SK-N-SH (cell line): ENCODE measurements at regions not wholly inside any gene's neighbourhood (a gene's known extent, or its start where the extent isn't known, plus 50 kb on each side); places are given as distances from the start of the nearest gene placed in this dataset.

ENCODE experiments used
- CTCF ChIA-PET: fragments of 300-600, 350-600 bp; formaldehyde crosslinking; extraction: SDS; loops from one replicate; lab custom pipeline; 2021; lab: Yijun Ruan, JAX
- POLR2A ChIA-PET: fragments of 350-600 bp; sonication (Branson Sonifier 250); formaldehyde crosslinking; extraction: SDS; loops from one replicate; lab custom pipeline; 2020; ENCODE audit warnings: antibody characterized with exemption, inconsistent platforms; lab: Yijun Ruan, JAX
- DNase-seq: peaks from one replicate; pipeline ENCODE4 v3.0.0; 2012
- H2AFZ ChIP-seq: fragments of 200-600 bp; sonication (generic); 2 replicates; pipeline ENCODE4 v1.8.1; 2016; ENCODE audit warnings: antibody characterized with exemption, mild to moderate bottlenecking, low read depth
- H3F3A ChIP-seq: fragments of 200-600 bp; sonication (generic); replicated peaks from 2 replicates; pipeline ENCODE3; 2016; ENCODE audit warnings: antibody characterized with exemption, mild to moderate bottlenecking; ENCODE audit not compliant: insufficient read depth
- H3K27ac ChIP-seq, 2 experiments: fragments of 200-500 bp in 1 of 2; fragments of 200-600 bp in 1 of 2; sonication (Bioruptor generic) in 1 of 2; sonication (generic), shearing (Covaris generic) in 1 of 2; 2 replicates each; pipeline versions ENCODE4 v1.5.1 to v1.6.1; 2014 to 2016; ENCODE audit warnings: low read depth in 2 of 2, inconsistent platforms in 1 of 2, low read length in 1 of 2, mild to moderate bottlenecking in 1 of 2, mixed read lengths in 1 of 2
- H3K27me3 ChIP-seq: fragments of 200-600 bp; sonication (generic), shearing (Covaris generic); 2 replicates; pipeline ENCODE4 v1.6.1; 2016; ENCODE audit warnings: mixed run types; ENCODE audit not compliant: insufficient read depth
- H3K36me3 ChIP-seq, 2 experiments: fragments of 200-500 bp in 1 of 2; fragments of 200-600 bp in 1 of 2; sonication (Bioruptor generic) in 1 of 2; sonication (generic) in 1 of 2; replicated peaks in 1 of 2; 2 replicates each; pipeline versions ENCODE3 to v1.5.1; 2014 to 2016; ENCODE audit warnings: low read length in 1 of 2, mild to moderate bottlenecking in 1 of 2; ENCODE audit not compliant: insufficient read depth in 2 of 2, control insufficient read depth in 1 of 2
- H3K4me1 ChIP-seq, 2 experiments: fragments of 200-500 bp in 1 of 2; fragments of 200-600 bp in 1 of 2; sonication (Bioruptor generic) in 1 of 2; sonication (generic), shearing (Covaris generic) in 1 of 2; 2 replicates each; pipeline versions ENCODE4 v1.5.1 to v1.6.1; 2014 to 2016; ENCODE audit warnings: low read depth in 1 of 2, low read length in 1 of 2, mixed run types in 1 of 2; ENCODE audit not compliant: insufficient read depth in 2 of 2, control insufficient read depth in 1 of 2
- H3K4me2 ChIP-seq: fragments of 200-600 bp; sonication (generic), shearing (Covaris generic); 2 replicates; pipeline ENCODE4 v1.6.1; 2017; ENCODE audit warnings: mixed run types
- H3K4me3 ChIP-seq, 2 experiments: fragments of 200-500 bp in 1 of 2; fragments of 200-600 bp in 1 of 2; sonication (Bioruptor generic) in 1 of 2; sonication (generic), shearing (Covaris generic) in 1 of 2; 2 replicates each; pipeline versions ENCODE4 v1.5.1 to v1.8.1; 2014 to 2016; ENCODE audit warnings: low read depth in 2 of 2, inconsistent platforms in 1 of 2, low read length in 1 of 2, mild to moderate bottlenecking in 1 of 2, mixed read lengths in 1 of 2, moderate library complexity in 1 of 2
- H3K79me2 ChIP-seq: fragments of 200-600 bp; sonication (generic); 2 replicates; pipeline ENCODE4 v1.8.1; 2017; ENCODE audit warnings: mild to moderate bottlenecking; ENCODE audit not compliant: insufficient read depth
- H3K9ac ChIP-seq: fragments of 200-600 bp; sonication (generic); 2 replicates; pipeline ENCODE4 v1.6.1; 2017; ENCODE audit warnings: mixed run types
- H3K9me2 ChIP-seq: fragments of 200-600 bp; sonication (generic); 2 replicates; pipeline ENCODE4 v1.6.1; 2017; ENCODE audit warnings: mixed run types
- H3K9me3 ChIP-seq: fragments of 200-600 bp; sonication (generic); 2 replicates; pipeline ENCODE4 v1.6.1; 2017; ENCODE audit warnings: mixed run types, mild to moderate bottlenecking, moderate library complexity
- H4K20me1 ChIP-seq: fragments of 200-600 bp; sonication (generic); 2 replicates; pipeline ENCODE4 v1.6.1; 2017; ENCODE audit warnings: mild to moderate bottlenecking, mixed run types; ENCODE audit not compliant: insufficient read depth
- CHD2 ChIP-seq: fragments of 150-350 bp; IDR thresholded peaks from 2 replicates; pipeline ENCODE4 v1.6.1; 2018; ENCODE audit warnings: low read length; ENCODE audit not compliant: partially characterized antibody
- ELF1 ChIP-seq: IDR thresholded peaks from 2 replicates; pipeline ENCODE4 v1.4.0; 2012
- EZH2phosphoT487 ChIP-seq: fragments of 200-600 bp; sonication (generic); IDR thresholded peaks from 2 replicates; pipeline ENCODE4 v1.6.1; 2017; ENCODE audit warnings: low read depth, mixed run types, mild to moderate bottlenecking, antibody characterized with exemption, moderate library complexity, borderline replicate concordance
- FOSL2 ChIP-seq: IDR thresholded peaks from 2 replicates; pipeline ENCODE4 v1.4.0; 2012; ENCODE audit warnings: low read depth, mild to moderate bottlenecking, moderate library complexity, borderline replicate concordance
- FOXJ3 ChIP-seq: sonication (generic); formaldehyde crosslinking; IDR thresholded peaks from 2 replicates; pipeline ENCODE4 v1.5.1; 2020; ENCODE audit warnings: mild to moderate bottlenecking, missing genetic modification reagents
- JUND ChIP-seq: IDR thresholded peaks from 2 replicates; pipeline ENCODE4 v1.4.0; 2012
- MEF2A ChIP-seq: IDR thresholded peaks from 2 replicates; pipeline ENCODE4 v1.4.0; 2012; ENCODE audit warnings: low read depth, borderline replicate concordance
- MXI1 ChIP-seq: IDR thresholded peaks from 2 replicates; pipeline ENCODE4 v1.6.1; 2012; ENCODE audit warnings: mild to moderate bottlenecking, low read depth, low read length, improper control_type of control experiment
- NRF1 ChIP-seq: IDR thresholded peaks from 2 replicates; pipeline ENCODE4 v1.6.1; 2012; ENCODE audit warnings: low read depth, mild to moderate bottlenecking, low read length
- PBX3 ChIP-seq: IDR thresholded peaks from 2 replicates; pipeline ENCODE4; 2012
- RCOR1 ChIP-seq: fragments of 150-350 bp; IDR thresholded peaks from 2 replicates; pipeline ENCODE4 v1.6.1; 2017; ENCODE audit warnings: antibody characterized with exemption, low read length
- REST ChIP-seq: IDR thresholded peaks from 2 replicates; pipeline ENCODE4 v1.6.1; 2012; ENCODE audit warnings: mild to moderate bottlenecking, low read depth, low read length, moderate library complexity
- RXRA ChIP-seq: IDR thresholded peaks from 2 replicates; pipeline ENCODE4 v1.4.0; 2012; ENCODE audit warnings: low read depth, mild to moderate bottlenecking, borderline replicate concordance
- SMC3 ChIP-seq: IDR thresholded peaks from 2 replicates; pipeline ENCODE4 v1.6.1; 2012; ENCODE audit warnings: low read depth, low read length, improper control_type of control experiment
- TAF1 ChIP-seq: IDR thresholded peaks from 2 replicates; pipeline ENCODE4 v1.6.1; 2012; ENCODE audit warnings: low read depth, mild to moderate bottlenecking, low read length, moderate library complexity, borderline replicate concordance
- USF1 ChIP-seq: IDR thresholded peaks from 2 replicates; pipeline ENCODE4 v1.4.0; 2012; ENCODE audit warnings: low read depth, borderline replicate concordance
- YY1 ChIP-seq: IDR thresholded peaks from 2 replicates; pipeline ENCODE4 v1.4.0; 2012; ENCODE audit warnings: low read depth, mild to moderate bottlenecking
- WGBS: methylation state at CpG from one replicate; pipeline ENCODE4 v1.1.6; 2017; ENCODE audit warnings: low lambda C conversion rate; 5-methylcytosine and 5-hydroxymethylcytosine counted together

- Histone ChIP-seq H3K79me2 (no peaks in the 10 kb centered on the region), H3K27ac (no peak overlapping the region), H3K4me3 (no peak overlapping the region), H3K4me2 (no peak overlapping the region), H3K9ac (no peak overlapping the region), H4K20me1 (no peaks in the 10 kb centered on the region), H3K27me3 (no peaks in the 10 kb centered on the region)
- no peak for DNase-seq
- CTCF ChIA-PET, result no interaction called here
- TF ChIP-seq RXRA (no peak), TAF1 (no peak), CHD2 (no peak), REST (no peak), MXI1 (no peak), NRF1 (no peak), MEF2A (no peak), PBX3 (no peak), EZH2phosphoT487 (no peak), RCOR1 (no peak), USF1 (no peak), JUND (no peak), FOSL2 (no peak), YY1 (no peak), ELF1 (no peak), FOXJ3 (CRISPR knock-in tag) (no peak), SMC3 (no peak)
- TF ChIP-seq, all 33 proteins: peak for 0
- Histone ChIP-seq H3K9me3 (no peaks in the 10 kb centered on the region), H3K9me2 (no peaks in the 10 kb centered on the region), H3K36me3 (no peaks in the 10 kb centered on the region), H3F3A (no peaks in the 10 kb centered on the region), H3K4me1 (no peaks in the 10 kb centered on the region), H2AFZ (no peak overlapping the region)
- POLR2A ChIA-PET, result no interaction called here
- 51% methylated on average over 2 of the region's 2 CpGs for WGBS
Measured at GRCh38 chr1:195045072-195045471, 1563.2 kb downstream of the KCNT2 start.
